ENCODE measurements at regions not wholly inside any gene's neighbourhood (a gene's known extent, or its start where the extent isn't known, plus 50 kb on each side); places are given as distances from the start of the nearest gene placed in this dataset.

DNA sequence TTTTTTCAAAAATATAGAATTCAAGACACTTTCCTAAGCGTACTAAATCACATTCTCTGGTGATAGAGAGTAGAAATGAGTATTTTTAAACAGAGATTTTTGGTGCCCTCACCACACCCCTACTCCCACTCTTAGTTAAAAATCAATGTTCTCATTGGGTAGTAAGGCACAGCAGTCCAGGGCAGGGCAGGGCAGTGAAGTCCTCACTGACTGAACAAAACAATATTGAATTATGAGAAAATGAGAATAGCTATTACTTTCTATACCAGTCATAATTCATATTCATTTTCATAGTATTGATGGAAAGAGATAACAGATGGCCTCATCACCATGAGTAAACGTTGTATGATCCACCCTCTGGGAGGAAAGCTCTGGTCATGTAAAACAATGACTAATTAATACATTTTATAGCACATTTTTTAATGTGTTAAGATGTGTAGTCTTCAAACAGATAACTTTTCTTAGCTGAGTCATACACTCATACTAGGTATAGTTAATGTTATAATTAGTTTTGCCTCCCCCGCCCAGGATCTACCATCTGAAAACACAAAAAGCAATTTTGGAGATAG, 686.1 kb downstream of the KCNJ3 start:
- Histone ChIP-seq H3K27me3 (ENCODE audit: control insufficient read depth, insufficient read depth, low read length) (no peaks in the 10 kb centered on the region), H3K4me2 (ENCODE audit: extremely low read depth, insufficient read depth, low read length) (no peak overlapping the region), H3K4me3 (replicated peaks in 1 of 4; ENCODE audit: control extremely low read depth in 1 of 4, insufficient read depth in 1 of 4, low read depth in 3 of 4, low read length in 4 of 4) (no peak overlapping the region), H4K20me1 (ENCODE audit: control insufficient read depth, extremely low read depth, insufficient read depth, low read length) (no peaks in the 10 kb centered on the region), H3K4me1 (ENCODE audit: control insufficient read depth, extremely low read depth, insufficient read depth, low read length) (no peaks in the 10 kb centered on the region), H3K36me3 (ENCODE audit: control insufficient read depth, insufficient read depth, low read length) (no peaks in the 10 kb centered on the region), H3K9me3 (ENCODE audit: control insufficient read depth, insufficient read depth, low read depth, low read length) (no peaks in the 10 kb centered on the region), H2AFZ (ENCODE audit: low read length) (no peak overlapping the region), H3K9ac (ENCODE audit: insufficient read depth, low read length) (no peak overlapping the region), H3K27ac (ENCODE audit: insufficient read depth, low read length) (no peak overlapping the region), H3K79me2 (ENCODE audit: control insufficient read depth, insufficient read depth, low read length) (no peaks in the 10 kb centered on the region)
- no peak for DNase-seq (ENCODE audit: low read depth in 2 of 2)
- TF ChIP-seq, protein P1, sequence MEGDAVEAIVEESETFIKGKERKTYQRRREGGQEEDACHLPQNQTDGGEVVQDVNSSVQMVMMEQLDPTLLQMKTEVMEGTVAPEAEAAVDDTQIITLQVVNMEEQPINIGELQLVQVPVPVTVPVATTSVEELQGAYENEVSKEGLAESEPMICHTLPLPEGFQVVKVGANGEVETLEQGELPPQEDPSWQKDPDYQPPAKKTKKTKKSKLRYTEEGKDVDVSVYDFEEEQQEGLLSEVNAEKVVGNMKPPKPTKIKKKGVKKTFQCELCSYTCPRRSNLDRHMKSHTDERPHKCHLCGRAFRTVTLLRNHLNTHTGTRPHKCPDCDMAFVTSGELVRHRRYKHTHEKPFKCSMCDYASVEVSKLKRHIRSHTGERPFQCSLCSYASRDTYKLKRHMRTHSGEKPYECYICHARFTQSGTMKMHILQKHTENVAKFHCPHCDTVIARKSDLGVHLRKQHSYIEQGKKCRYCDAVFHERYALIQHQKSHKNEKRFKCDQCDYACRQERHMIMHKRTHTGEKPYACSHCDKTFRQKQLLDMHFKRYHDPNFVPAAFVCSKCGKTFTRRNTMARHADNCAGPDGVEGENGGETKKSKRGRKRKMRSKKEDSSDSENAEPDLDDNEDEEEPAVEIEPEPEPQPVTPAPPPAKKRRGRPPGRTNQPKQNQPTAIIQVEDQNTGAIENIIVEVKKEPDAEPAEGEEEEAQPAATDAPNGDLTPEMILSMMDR (conservative IDR thresholded peaks at IDR 0.05 in 1 of 2, IDR thresholded peaks at IDR 0.05 in 1 of 2; ENCODE audit: low read depth in 1 of 2, low read length in 2 of 2) = no peak

DNA sequence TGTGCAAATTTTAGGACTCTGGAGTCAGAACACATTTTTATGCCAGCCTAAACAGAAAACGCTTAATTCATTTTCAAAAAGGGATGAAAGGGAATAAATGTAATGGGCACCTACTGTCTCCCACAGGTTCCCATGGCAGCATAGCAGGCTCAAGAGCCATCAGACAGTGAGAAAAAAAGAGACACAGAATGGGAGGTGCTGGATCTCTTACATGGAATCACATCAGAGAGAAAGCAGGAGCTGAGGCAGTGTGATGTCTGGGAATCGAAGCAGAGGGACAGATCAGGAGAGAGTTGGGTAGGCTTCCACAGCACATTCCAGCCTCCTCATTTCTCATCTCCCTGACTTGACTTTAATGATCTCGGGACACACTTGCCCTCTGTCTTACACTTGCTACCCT, 684.3 kb downstream of the KCNJ3 start:
- H4K20me1 ChIP-seq (ENCODE audit: control insufficient read depth, extremely low read depth, insufficient read depth, low read length) = no peaks in the 10 kb centered on the region
- H3K79me2 ChIP-seq (ENCODE audit: control insufficient read depth, insufficient read depth, low read length) = no peaks in the 10 kb centered on the region
- TF ChIP-seq EZH2 (IDR thresholded peaks at IDR 0.05; ENCODE audit: low read length, missing control alignments) = no peak
- TF ChIP-seq, protein P1 (conservative IDR thresholded peaks at IDR 0.05 in 1 of 2, IDR thresholded peaks at IDR 0.05 in 1 of 2; ENCODE audit: low read depth in 1 of 2, low read length in 2 of 2) = no peak
- H3K4me1 ChIP-seq (ENCODE audit: control insufficient read depth, extremely low read depth, insufficient read depth, low read length) = no peaks in the 10 kb centered on the region
- DNase-seq (ENCODE audit: low read depth in 2 of 2) = no peak
- H3K9me3 ChIP-seq (ENCODE audit: control insufficient read depth, insufficient read depth, low read depth, low read length) = no peaks in the 10 kb centered on the region
- H3K4me3 ChIP-seq (replicated peaks in 1 of 4; ENCODE audit: control extremely low read depth in 1 of 4, insufficient read depth in 1 of 4, low read depth in 3 of 4, low read length in 4 of 4) = no peak overlapping the region
- no peak overlapping the region for H3K9ac ChIP-seq (ENCODE audit: insufficient read depth, low read length)
- H3K27me3 ChIP-seq (ENCODE audit: control insufficient read depth, insufficient read depth, low read length) = no peaks in the 10 kb centered on the region
- H2AFZ ChIP-seq (ENCODE audit: low read length) = no peak overlapping the region
- no peak overlapping the region for H3K27ac ChIP-seq (ENCODE audit: insufficient read depth, low read length)
- H3K4me2 ChIP-seq (ENCODE audit: extremely low read depth, insufficient read depth, low read length) = no peak overlapping the region
- no peaks in the 10 kb centered on the region for H3K36me3 ChIP-seq (ENCODE audit: control insufficient read depth, insufficient read depth, low read length)

DNA sequence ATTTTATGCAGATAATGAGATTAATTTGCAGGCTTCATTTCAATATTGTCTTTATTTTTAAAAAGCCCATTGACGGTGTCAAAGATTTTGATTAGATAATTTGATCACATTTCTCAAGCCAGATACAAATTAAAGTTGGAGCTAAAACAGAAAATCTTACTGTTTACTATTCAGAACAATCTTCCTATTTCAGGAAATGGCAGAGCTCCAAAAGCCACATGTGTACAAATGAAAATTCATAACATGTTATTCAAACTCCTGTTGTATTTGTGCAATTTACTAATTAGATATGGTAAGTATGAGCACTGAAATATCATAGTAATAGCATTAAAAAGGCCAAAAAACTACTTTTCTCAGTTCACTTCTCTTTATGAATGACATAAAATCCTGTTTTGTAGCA, 682.9 kb downstream of the KCNJ3 start:
- H3K4me1 ChIP-seq (ENCODE audit: control insufficient read depth, extremely low read depth, insufficient read depth, low read length) = no peaks in the 10 kb centered on the region
- H3K36me3 ChIP-seq (ENCODE audit: control insufficient read depth, insufficient read depth, low read length) = no peaks in the 10 kb centered on the region
- no peaks in the 10 kb centered on the region for H4K20me1 ChIP-seq (ENCODE audit: control insufficient read depth, extremely low read depth, insufficient read depth, low read length)
- DNase-seq (ENCODE audit: low read depth in 2 of 2) = no peak
- no peaks in the 10 kb centered on the region for H3K9me3 ChIP-seq (ENCODE audit: control insufficient read depth, insufficient read depth, low read depth, low read length)
- no peak overlapping the region for H2AFZ ChIP-seq (ENCODE audit: low read length)
- TF ChIP-seq, protein P1 (conservative IDR thresholded peaks at IDR 0.05 in 1 of 2, IDR thresholded peaks at IDR 0.05 in 1 of 2; ENCODE audit: low read depth in 1 of 2, low read length in 2 of 2) = no peak
- TF ChIP-seq EZH2 (IDR thresholded peaks at IDR 0.05; ENCODE audit: low read length, missing control alignments) = no peak
- H3K79me2 ChIP-seq (ENCODE audit: control insufficient read depth, insufficient read depth, low read length) = no peaks in the 10 kb centered on the region
- no peaks in the 10 kb centered on the region for H3K27me3 ChIP-seq (ENCODE audit: control insufficient read depth, insufficient read depth, low read length)
- no peak overlapping the region for H3K4me3 ChIP-seq (replicated peaks in 1 of 4; ENCODE audit: control extremely low read depth in 1 of 4, insufficient read depth in 1 of 4, low read depth in 3 of 4, low read length in 4 of 4)
- no peak overlapping the region for H3K9ac ChIP-seq (ENCODE audit: insufficient read depth, low read length)
- no peak overlapping the region for H3K27ac ChIP-seq (ENCODE audit: insufficient read depth, low read length)
- H3K4me2 ChIP-seq (ENCODE audit: extremely low read depth, insufficient read depth, low read length) = no peak overlapping the region

Measured in fibroblast of lung (primary cell).